HG03378 (cell line): ENCODE measurements at regions not wholly inside any gene's neighbourhood (a gene's known extent, or its start where the extent isn't known, plus 50 kb on each side); places are given as distances from the start of the nearest gene placed in this dataset.

ENCODE experiments used
- ATAC-seq: cut with Tn5 transposase; IDR thresholded peaks from one replicate; pipeline ENCODE4 v1.9.1; 2021; ENCODE audit warnings: mild to moderate bottlenecking, moderate library complexity; ENCODE audit not compliant: unreplicated experiment

GRCh38 chr20:12773936-12774335 lies 234.8 kb upstream of the SPTLC3 start:
- ATAC-seq = no peak

- no peak for ATAC-seq
Observed at GRCh38 chr20:12775041-12775440, 233.7 kb upstream of the SPTLC3 start.

- no peak for ATAC-seq
Observed at GRCh38 chr20:12777016-12777415, 231.8 kb upstream of the SPTLC3 start.

- no peak for ATAC-seq
Observed at GRCh38 chr20:12786276-12786675, 222.5 kb upstream of the SPTLC3 start.

GRCh38 chr20:12788632-12789299 lies 220.0 kb upstream of the SPTLC3 start:
- ATAC-seq = no peak

- ATAC-seq = no peak
Observed at GRCh38 chr20:12790859-12791258, 217.9 kb upstream of the SPTLC3 start.

- ATAC-seq = no peak
Observed at GRCh38 chr20:12798286-12798685, 210.5 kb upstream of the SPTLC3 start.

GRCh38 chr20:12808006-12808567 lies 200.7 kb upstream of the SPTLC3 start:
- no peak for ATAC-seq

- no peak for ATAC-seq
Observed at GRCh38 chr20:12815231-12815768, 193.5 kb upstream of the SPTLC3 start.

GRCh38 chr20:12815778-12816408 lies 192.9 kb upstream of the SPTLC3 start:
- no peak for ATAC-seq

- ATAC-seq = no peak
Observed at GRCh38 chr20:12821249-12821648, 187.5 kb upstream of the SPTLC3 start.

- ATAC-seq = no peak
Observed at GRCh38 chr20:12823734-12824133, 185.0 kb upstream of the SPTLC3 start.

GRCh38 chr20:12824328-12825225 lies 184.2 kb upstream of the SPTLC3 start:
- no peak for ATAC-seq

- ATAC-seq = no peak
Observed at GRCh38 chr20:12825226-12825595, 183.6 kb upstream of the SPTLC3 start.

GRCh38 chr20:12827816-12828385 lies 180.9 kb upstream of the SPTLC3 start:
- ATAC-seq = no peak

- ATAC-seq = no peak
Observed at GRCh38 chr20:12829170-12829569, 179.6 kb upstream of the SPTLC3 start.

- no peak for ATAC-seq
Observed at GRCh38 chr20:12833861-12834260, 174.9 kb upstream of the SPTLC3 start.

- no peak for ATAC-seq
Observed at GRCh38 chr20:12835999-12836398, 172.8 kb upstream of the SPTLC3 start.

GRCh38 chr20:12837646-12838045 lies 171.1 kb upstream of the SPTLC3 start:
- ATAC-seq = no peak

GRCh38 chr20:12838261-12838866 lies 170.4 kb upstream of the SPTLC3 start:
- ATAC-seq = no peak
